ENCODE measurements at regions not wholly inside any gene's neighbourhood (a gene's known extent, or its start where the extent isn't known, plus 50 kb on each side); places are given as distances from the start of the nearest gene placed in this dataset.
"Not testable (repeated sequence)": the region's sequence is repeated elsewhere in the genome, so short reads cannot be mapped to it uniquely, and the experiment has no call there.

DNA sequence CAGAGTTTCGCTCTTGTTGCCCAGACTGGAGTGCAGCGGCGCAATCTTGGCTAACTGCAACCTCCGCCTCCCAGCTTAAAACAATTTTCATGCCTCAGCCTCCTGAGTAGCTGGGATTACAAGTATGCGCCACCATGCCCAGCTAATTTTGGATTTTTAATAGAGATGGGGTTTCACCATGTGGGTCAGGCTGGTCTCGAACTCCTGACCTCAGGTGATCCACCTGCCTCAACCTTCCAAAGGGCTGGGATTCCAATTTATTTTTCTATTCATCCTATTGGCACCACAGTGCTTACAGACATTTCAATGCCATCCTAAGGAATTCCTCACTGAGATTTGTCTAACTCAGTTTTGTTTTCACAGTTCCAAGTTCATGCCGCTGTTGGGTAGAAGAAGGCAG, 98.3 kb upstream of the EGLN3 start:
- H3K4me3 ChIP-seq (ENCODE audit: low read depth, low read length) = not testable (repeated sequence)

GRCh38 chr14:34046799-34047520, 96.1 kb upstream of the EGLN3 start:
- no peak overlapping the region for H3K4me3 ChIP-seq (ENCODE audit: low read depth, low read length)

DNA sequence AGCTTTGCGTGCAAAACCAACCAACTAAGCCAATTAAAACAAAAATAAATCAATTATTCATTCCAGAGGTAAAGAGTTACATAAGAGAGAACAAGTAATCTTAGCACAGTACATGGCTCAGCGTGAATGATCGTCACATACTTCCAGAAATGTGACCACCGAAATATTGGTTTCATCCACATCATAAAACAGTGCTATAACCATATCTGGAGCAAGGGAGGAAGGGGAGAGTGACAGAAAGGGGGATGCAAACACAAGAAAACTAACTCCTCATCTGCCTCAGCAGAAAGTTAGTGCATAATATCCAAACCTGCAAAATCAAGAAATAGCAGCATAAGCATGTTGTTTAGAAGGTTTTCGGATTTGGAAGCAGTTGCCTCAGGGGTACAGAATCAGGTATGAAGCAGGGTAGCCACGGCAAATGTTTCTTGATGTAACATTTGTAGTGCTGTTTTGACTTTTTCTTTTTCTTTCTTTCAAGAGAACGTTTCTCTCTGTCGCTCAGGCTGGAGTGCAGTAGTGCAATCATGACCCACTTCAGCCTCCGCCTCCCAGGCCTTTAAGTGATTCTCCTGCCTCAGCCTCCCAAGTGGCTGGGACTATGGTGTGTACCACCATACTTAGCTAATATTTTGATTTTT, 93.9 kb upstream of the EGLN3 start:
- H3K4me3 ChIP-seq (ENCODE audit: low read depth, low read length) = no peak overlapping the region

- no peak overlapping the region for H3K4me3 ChIP-seq (ENCODE audit: low read depth, low read length)
Measured at GRCh38 chr14:34044373-34044637, 93.4 kb upstream of the EGLN3 start.

DNA sequence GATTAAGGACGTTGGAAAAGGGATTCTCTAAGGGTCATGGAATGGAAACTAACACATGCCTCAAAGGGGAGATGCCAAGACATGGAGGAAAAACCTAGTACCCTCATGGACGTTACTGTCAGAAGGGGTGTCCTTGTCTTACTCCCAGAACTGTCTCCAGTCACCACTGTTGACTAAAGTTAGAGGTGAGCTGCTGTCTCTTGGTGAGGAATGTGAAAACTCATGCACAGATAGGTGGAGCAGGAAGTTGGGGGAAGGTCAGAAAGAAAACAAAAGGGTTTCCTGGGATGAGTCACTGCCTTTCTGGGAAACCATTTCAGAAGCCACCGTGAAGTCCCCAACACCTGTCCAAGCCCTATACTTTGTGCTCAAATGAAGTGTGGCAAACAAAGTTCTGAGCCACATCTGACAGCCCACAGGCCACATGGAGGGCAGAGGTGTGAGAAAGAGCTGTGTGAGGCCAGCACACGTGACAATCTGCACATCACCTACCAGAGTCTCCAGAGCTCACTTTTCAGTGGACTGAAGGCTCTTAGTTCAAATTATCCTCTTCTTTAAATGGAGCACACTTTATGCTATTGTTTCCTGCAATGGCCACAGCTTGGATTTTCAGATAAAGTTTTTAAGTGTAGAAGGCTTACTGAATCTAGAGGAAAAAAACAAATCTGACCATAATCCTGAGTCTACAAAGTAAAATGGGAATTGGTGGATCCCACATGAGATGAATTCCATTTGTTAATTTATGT, 92.9 kb upstream of the EGLN3 start:
- no peak overlapping the region for H3K4me3 ChIP-seq (ENCODE audit: low read depth, low read length)

GRCh38 chr14:34041220-34041619, 90.3 kb upstream of the EGLN3 start:
- H3K4me3 ChIP-seq (ENCODE audit: low read depth, low read length) = no peak overlapping the region

- H3K4me3 ChIP-seq (ENCODE audit: low read depth, low read length) = no peak overlapping the region
Measured at GRCh38 chr14:34040766-34041165, 89.9 kb upstream of the EGLN3 start.

DNA sequence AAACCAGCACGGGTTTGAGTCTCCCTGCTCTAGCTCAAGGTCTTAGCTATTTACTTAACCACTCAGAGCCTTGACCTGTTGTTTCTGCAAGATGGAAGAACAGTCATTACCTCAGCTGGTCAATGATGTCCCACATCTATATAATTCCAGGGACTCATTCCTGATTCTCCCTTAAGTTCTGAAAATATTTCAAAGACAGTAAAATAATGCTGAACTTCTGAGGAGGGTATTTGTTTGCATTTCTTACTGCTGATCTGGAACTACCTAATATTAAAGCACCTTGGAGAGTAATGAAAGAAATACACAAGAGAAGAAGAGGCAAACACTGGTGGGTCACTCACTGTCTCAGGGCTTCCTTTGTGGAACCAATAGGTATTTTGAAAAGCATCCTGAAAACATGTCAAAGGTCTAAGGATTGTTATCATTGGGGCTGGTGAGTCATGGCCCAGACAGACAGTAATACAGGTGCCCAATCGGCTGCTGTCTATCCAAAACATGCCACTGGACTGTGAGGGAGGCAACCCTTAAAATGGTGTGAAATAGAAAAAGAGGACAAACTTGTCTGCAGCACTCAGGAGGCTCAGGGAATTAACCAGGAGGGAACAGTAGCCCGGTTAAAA, 88.7 kb upstream of the EGLN3 start:
- no peak overlapping the region for H3K4me3 ChIP-seq (ENCODE audit: low read depth, low read length)

DNA sequence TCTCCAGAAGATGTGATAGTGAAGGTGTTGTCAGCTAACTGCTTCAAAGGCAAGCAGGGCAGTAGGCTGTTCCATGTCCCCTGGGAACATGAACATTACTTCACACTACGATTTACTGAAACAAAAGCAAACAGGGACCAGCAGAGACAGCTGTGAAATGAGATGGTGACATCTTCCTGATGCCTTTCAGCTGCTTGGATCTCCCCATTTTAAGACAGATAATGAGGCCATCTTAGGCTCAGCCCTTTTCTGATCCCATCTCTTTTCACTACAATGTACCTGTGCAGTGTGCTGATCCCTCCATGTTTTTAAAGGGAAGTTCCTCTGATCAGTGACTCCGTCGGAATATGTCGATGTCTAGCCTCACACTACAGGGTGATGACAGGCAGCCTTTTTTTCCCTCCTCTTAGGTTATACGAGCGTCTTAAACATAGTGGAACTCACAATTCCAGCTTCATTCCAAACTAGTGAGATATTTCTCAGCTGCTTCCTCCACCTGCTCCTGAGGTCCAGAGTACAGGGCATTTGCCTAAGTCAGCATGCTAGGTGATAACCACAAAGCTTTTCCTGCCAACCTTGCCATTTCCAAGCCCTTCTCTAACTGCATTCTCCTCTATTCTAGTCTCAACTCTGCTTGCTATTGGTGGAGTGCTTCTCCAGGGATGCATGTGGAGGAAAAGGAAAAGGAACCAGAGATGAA, 87.6 kb upstream of the EGLN3 start:
- H3K4me3 ChIP-seq (ENCODE audit: low read depth, low read length) = no peak overlapping the region

- H3K4me3 ChIP-seq (ENCODE audit: low read depth, low read length) = no peak overlapping the region
Measured at GRCh38 chr14:34036319-34036766, 85.5 kb upstream of the EGLN3 start.

GRCh38 chr14:34035934-34036250, 85.0 kb upstream of the EGLN3 start:
- H3K4me3 ChIP-seq (ENCODE audit: low read depth, low read length) = no peak overlapping the region

DNA sequence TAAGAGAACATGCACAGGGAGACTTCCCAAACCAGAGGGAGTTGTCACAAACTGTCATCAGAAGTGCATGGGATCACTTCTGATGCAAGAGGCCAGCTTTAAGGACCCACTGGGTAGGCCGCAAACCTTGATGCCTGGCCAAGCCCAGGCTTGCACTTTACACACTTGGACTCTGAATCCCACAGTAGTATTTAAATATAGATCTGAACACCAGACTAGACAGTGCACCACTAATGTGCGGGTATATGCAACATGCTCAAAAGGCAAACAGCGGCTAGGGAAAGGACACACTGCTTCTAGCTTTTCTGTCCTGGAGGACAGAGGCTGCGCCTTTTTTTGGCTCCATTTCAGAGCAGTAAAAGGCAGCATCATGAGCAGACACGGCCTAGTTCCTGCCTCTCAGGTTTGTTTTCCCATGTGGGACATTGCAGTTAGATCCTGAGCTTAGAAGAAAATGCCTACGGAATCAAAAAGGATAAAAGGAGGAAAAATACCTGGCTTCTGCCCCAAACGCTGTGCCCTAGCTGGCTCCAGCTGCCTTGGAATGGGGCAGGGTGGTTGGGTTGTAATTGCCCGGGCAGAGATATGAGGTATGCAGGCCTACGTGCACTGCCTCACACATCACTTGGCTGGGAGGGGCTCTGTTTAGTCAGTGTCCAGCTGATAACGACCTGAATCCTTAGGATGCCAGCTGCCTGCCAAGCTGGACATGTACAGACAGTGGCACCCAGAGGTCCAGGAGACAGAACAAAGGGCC, 84.5 kb upstream of the EGLN3 start:
- H3K4me3 ChIP-seq (ENCODE audit: low read depth, low read length) = no peak overlapping the region

GRCh38 chr14:34034447-34035176, 83.7 kb upstream of the EGLN3 start:
- H3K4me3 ChIP-seq (ENCODE audit: low read depth, low read length) = no peak overlapping the region

GRCh38 chr14:34032720-34033119, 81.8 kb upstream of the EGLN3 start:
- H3K4me3 ChIP-seq (ENCODE audit: low read depth, low read length) = no peak overlapping the region

- H3K4me3 ChIP-seq (ENCODE audit: low read depth, low read length) = no peak overlapping the region
Measured at GRCh38 chr14:34030864-34031263, 80.0 kb upstream of the EGLN3 start.

GRCh38 chr14:34029921-34030334, 79.1 kb upstream of the EGLN3 start:
- H3K4me3 ChIP-seq (ENCODE audit: low read depth, low read length) = no peak overlapping the region

DNA sequence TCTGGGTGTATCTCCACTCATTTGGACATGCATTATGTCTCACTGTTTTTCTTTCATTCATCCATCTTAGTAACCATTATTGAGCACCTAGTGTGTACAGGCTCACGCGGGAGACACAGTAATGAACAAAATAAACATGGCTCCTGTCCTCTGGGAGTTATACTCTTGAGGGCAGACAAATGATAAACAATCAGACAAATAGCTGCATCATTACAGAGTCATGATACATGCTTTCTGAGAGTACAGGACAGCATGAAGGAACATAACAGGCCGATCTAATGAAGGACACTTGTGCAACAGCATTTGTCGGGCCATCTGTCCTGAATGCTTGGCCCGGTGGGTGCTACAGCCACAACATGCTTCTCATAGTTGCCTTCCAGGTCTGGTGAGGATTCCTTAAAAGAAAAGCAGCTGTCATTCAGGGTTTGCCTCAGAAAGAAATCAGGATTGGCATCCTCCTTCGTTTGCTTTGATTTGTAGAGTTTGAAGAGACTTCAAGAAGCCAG, 77.2 kb upstream of the EGLN3 start:
- no peak overlapping the region for H3K4me3 ChIP-seq (ENCODE audit: low read depth, low read length)

DNA sequence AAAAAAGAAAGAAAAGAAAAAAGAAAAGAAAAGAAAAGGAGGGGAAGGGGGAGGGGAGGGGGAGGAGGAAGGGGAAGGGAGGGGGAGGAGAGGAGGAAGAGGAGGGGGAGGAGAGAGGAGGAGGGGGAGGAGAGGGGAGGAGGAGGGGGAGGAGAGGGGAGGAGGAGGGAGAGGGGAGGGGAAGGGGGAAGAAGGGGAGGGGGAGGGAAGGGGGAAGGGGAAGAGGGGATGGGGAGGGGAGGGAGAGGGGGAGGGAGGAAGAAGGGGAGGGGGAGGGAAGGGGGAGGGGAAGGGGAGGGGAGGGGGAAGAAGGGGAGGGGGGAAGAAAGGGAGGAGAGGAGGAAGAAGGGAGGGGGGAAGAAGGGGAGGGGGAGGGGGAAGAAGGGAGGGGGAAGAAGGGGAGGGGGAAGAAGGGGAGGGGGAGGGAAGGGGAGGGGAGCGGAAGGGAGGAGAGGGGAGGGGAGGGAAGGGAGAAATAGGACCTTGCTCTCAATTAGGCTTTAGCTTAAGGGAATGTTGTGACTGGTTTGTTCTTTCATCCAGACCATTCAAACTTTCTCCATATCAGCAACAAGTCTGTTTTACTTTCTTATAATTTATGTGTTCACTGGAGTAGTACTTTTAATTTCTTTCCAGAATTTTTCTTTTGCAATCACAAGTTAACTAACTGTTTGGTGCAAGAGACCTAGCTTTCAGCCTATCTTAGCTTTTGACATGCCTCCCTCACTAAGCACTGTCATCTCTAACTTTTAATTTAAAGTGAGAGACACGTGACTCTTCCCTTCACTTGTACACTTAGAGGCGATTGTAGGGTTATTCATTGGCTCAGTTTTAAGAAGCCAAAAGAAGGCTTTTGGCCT, 76.5 kb upstream of the EGLN3 start:
- H3K4me3 ChIP-seq (ENCODE audit: low read depth, low read length) = no peak overlapping the region
